Astrocyte of the cerebellum (primary cell): ENCODE measurements at regions not wholly inside any gene's neighbourhood (a gene's known extent, or its start where the extent isn't known, plus 50 kb on each side); places are given as distances from the start of the nearest gene placed in this dataset.

Experiments used
- DNase-seq: peaks from one replicate; pipeline ENCODE4 v3.0.0-alpha.2; 2011; ENCODE audit warnings: low read depth
- H3K4me3 ChIP-seq: 2 replicates; pipeline ENCODE4 v1.5.1; 2011; ENCODE audit warnings: mild to moderate bottlenecking, low read depth, low read length, moderate library complexity
- in situ Hi-C: cut with HindIII; loops from 2 replicates; pipeline ENCODE4 v1.10.0; 2017; ENCODE audit warnings: low sequenced_read_pairs
- TF ChIP-seq, protein P1 (sequence below): IDR thresholded peaks from 2 replicates; pipeline ENCODE4 v1.5.1; 2012; ENCODE audit warnings: low read length, low read depth, moderate library complexity, mild to moderate bottlenecking; ENCODE audit errors: missing control alignments

GRCh38 chr2:58614219-58614618, 373.1 kb upstream of the FANCL start:
- no peak overlapping the region for H3K4me3 ChIP-seq
- in situ Hi-C loops: no loop called here
- DNase-seq: no peak
- TF ChIP-seq, protein P1, sequence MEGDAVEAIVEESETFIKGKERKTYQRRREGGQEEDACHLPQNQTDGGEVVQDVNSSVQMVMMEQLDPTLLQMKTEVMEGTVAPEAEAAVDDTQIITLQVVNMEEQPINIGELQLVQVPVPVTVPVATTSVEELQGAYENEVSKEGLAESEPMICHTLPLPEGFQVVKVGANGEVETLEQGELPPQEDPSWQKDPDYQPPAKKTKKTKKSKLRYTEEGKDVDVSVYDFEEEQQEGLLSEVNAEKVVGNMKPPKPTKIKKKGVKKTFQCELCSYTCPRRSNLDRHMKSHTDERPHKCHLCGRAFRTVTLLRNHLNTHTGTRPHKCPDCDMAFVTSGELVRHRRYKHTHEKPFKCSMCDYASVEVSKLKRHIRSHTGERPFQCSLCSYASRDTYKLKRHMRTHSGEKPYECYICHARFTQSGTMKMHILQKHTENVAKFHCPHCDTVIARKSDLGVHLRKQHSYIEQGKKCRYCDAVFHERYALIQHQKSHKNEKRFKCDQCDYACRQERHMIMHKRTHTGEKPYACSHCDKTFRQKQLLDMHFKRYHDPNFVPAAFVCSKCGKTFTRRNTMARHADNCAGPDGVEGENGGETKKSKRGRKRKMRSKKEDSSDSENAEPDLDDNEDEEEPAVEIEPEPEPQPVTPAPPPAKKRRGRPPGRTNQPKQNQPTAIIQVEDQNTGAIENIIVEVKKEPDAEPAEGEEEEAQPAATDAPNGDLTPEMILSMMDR: no peak

- H3K4me3 ChIP-seq: no peak overlapping the region
- no peak for DNase-seq
- TF ChIP-seq, protein P1: no peak
- in situ Hi-C loops: no loop called here
These were observed 371.8 kb upstream of the FANCL start for GRCh38 chr2:58612973-58613372.

DNA sequence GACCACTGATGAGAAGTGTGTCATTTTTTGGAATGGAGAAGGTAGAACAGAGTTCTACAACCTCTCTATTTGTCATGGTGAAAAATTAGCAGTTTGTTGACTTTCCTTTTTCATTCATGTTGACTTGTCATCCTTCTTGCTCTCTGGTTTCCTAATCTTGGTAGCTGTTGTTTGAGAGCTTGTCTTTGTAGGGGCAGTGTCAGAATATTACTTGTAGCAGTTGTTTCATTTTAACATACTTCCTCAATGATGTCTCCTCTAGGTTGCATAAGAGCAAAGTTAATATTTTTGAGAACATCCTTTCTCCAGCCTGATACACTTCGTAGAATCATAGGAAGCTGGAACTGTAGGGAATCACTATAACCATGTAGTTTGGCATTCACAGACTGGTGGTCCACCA, 368.2 kb upstream of the FANCL start:
- TF ChIP-seq, protein P1: no peak
- H3K4me3 ChIP-seq: no peak overlapping the region
- DNase-seq: no peak
- in situ Hi-C loops: no loop called here

DNA sequence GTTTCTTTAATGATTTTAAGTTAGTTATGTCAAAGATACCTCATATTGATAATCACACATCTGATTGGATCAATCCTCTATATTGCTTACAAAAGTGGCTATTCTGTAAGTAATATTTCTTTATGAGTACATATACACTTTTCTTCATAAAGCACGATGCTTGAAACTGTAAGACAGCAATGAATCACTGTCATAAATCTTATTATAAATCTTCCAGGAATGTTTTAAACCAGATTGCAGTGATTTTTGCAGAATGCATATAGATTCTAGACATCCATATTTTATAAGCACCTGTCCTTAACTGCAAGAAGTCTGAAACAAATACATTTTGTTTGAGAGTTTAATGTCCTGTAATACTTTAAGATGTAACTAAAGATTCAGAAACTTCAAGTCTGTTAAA, 367.0 kb upstream of the FANCL start:
- no peak for DNase-seq
- H3K4me3 ChIP-seq: no peak overlapping the region
- in situ Hi-C loops: no loop called here
- TF ChIP-seq, protein P1: no peak

DNA sequence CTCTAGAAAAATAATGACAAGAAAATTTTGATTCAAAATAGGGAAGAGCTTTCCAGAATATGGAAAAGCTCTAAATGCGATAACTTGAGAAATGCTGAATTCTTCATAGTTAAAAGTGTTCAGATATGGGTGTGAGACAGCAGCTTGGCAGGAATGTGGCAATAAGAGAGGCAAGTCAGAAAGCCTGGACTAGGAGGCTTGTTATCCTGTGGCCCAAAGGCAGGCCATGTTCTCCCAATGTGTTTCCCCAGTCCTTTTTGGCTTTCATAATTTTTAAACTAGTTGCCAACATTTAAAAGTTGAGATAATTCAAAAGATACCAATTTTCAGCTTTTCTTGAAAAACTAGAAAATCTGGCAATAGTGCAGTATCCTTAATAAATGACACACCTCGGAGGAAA, 366.3 kb upstream of the FANCL start:
- no peak overlapping the region for H3K4me3 ChIP-seq
- in situ Hi-C loops: no loop called here
- no peak for DNase-seq
- TF ChIP-seq, protein P1: no peak

DNA sequence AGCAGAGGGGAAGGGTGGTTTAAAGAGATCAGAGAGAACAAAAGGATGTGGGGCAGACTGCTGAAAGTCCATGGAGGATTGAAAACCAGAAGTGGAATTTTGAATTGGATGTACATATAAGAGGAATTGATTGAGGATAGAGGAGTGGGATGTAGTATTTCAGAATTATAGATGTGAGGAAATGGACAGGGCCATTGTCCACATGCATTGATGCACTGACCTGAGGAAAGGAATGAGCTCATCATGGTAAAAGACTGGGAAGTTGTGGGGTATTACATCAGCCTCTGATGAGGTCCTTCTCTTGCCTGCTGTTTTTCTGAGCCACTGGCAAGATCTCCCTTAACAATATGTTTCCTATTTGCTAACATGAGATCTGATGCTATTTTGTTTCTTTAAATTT, 365.7 kb upstream of the FANCL start:
- no peak for DNase-seq
- TF ChIP-seq, protein P1: no peak
- H3K4me3 ChIP-seq: no peak overlapping the region
- in situ Hi-C loops: no loop called here

- in situ Hi-C loops: no loop called here
- no peak overlapping the region for H3K4me3 ChIP-seq
- no peak for DNase-seq
- TF ChIP-seq, protein P1: no peak
These were observed 363.0 kb upstream of the FANCL start for GRCh38 chr2:58604096-58604495.
